ENCODE measurements at regions not wholly inside any gene's neighbourhood (a gene's known extent, or its start where the extent isn't known, plus 50 kb on each side); places are given as distances from the start of the nearest gene placed in this dataset.

DNA sequence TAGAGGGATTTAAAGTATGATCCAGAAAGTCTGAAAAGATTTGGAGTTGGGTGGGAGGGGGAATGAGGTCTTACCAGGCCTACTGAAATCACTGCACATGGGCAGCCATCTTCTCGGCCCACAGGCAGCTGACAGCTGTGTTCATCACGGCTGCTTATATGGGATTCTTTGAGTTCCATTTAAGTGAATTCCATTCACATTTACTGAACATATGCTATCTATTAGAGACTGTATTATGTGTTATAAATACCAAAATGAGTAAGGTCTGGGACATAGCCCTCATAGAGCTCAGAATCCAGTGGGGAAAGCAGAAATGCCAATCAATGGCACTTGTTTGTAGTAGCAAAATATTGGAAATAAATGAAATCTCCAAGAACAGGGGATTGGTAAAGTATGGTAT is 91.1 kb downstream of the TRIM42 start:
- TF ChIP-seq, protein P1, sequence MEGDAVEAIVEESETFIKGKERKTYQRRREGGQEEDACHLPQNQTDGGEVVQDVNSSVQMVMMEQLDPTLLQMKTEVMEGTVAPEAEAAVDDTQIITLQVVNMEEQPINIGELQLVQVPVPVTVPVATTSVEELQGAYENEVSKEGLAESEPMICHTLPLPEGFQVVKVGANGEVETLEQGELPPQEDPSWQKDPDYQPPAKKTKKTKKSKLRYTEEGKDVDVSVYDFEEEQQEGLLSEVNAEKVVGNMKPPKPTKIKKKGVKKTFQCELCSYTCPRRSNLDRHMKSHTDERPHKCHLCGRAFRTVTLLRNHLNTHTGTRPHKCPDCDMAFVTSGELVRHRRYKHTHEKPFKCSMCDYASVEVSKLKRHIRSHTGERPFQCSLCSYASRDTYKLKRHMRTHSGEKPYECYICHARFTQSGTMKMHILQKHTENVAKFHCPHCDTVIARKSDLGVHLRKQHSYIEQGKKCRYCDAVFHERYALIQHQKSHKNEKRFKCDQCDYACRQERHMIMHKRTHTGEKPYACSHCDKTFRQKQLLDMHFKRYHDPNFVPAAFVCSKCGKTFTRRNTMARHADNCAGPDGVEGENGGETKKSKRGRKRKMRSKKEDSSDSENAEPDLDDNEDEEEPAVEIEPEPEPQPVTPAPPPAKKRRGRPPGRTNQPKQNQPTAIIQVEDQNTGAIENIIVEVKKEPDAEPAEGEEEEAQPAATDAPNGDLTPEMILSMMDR (IDR thresholded peaks at IDR 0.05), result no peak
- no peak for TF ChIP-seq POLR2A (IDR thresholded peaks at IDR 0.05)
